Activated CD8-positive, alpha-beta memory T cell treated with anti-CD3 and anti-CD28 coated beads for 48 hours (primary cell): ENCODE measurements at regions not wholly inside any gene's neighbourhood (a gene's known extent, or its start where the extent isn't known, plus 50 kb on each side); places are given as distances from the start of the nearest gene placed in this dataset.

Source experiments
- DNase-seq, 3 experiments: peaks; one replicate each; pipeline ENCODE4 v3.0.0-alpha.2; 2020; ENCODE audit warnings: low read depth in 2 of 3, low spot score in 2 of 3

DNA sequence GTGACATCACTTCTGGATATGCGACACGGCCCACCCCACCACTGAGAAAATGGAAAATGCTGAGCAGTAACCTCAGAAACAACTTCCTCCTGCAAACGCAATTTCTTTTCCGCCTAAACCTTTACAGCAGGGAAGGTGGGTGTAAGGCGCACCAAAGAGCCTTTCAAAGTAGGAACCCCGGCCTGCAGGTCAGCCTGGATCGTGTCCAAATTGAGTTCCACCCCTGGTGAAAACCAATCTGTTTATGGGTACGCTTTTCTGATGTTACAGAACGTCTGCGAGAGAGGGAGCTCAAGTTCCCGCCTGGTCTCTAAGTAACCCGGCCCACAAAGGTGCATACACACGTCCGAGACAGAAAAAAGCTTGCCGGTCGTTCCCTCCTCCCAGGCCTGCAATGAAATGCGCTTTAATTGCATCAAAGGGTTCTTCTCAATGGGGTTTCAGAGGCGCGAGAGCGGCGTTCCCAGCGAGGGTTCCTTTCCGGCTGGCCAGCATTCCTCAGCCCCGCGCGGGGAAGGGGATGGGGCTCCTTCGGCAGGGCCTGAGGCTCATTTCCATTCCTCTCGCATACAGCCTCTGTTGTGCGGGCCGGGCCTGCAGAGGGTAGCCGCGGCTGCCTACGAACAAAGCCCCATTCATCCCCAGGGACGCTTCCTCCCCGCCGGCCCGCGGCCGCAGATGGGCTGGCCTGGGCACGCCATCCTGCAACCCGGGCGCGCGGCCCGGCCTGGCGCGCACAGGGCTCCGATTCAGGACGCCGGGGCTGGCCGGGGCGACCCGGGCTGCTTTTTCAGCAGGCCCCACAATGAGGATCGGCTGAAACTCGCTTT, 138.1 kb downstream of the TMCO5A start:
- no peak for DNase-seq

DNA sequence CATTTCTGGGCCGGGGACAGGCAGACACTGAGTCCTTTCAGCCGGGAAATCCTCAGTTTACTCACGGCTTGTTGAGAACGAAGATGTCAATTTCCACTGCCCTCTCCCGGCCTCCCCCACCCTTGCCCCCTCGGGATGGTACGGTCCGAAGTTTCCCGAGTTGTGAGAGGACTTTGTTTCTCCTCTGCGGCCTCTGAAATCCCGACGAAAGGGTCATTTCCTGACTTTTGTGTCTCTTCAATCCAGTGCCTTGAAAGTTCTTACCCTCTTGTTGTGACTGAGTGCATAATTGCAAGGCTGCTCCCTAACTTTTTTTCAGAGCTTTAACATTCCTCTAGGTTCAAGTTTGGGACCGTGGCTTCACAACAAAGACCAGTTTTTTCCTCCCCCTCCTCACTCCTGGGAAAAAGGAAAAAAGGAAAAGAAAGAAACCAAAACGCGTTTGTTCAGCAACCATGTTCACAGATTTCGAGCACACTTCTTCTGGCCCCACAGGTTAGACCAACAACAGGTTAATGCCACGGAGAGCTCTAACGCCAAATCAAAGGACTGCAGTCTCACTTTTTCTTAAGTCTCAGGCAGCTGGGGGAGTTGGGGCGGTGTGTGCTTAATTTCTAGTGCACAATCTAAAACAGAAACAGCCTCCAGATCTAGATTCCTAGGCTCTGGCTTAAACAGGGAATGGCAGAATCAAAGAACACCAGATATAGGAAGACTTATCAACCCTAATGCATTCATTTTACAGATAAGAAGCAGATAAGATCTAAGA, 138.9 kb downstream of the TMCO5A start:
- DNase-seq, result no peak

DNA sequence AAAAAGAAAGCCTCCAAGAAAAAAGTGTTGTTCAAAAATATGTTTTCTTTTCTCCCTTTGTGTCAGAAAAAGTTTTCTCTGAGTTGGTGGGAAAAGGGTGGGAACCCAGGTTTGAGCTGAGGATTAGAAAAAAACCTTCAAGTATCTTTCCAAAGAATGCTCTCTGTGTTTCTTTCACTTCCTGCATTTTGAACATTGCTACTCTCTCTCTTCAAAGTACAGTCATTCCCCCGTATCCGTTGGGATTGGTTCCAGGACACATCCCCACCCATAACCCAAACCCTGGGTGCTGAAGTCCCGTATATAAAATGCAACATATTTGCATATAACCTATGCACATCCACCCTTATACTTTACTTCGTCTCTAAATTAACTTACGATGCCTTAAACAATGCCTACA, 139.6 kb downstream of the TMCO5A start:
- no peak for DNase-seq

DNA sequence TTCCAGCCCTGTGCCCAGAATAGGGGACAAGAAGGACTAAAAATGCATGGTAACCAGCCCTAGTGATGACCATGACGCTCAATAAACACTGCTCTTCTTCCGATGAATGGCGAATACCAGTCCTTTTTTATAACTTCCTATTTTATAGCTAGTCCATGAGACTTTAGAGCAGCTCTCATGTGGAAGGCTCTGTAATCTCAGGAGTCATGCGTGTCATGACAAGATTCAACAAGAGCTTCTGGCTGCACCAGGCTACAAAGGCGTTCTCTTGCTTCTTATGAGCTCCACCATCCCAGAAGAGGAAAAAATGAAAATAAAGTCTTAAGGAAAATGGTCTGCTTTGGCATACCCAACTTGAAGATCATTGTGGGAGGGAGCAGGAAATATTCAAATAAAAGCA, 141.0 kb downstream of the TMCO5A start:
- DNase-seq, result no peak

DNA sequence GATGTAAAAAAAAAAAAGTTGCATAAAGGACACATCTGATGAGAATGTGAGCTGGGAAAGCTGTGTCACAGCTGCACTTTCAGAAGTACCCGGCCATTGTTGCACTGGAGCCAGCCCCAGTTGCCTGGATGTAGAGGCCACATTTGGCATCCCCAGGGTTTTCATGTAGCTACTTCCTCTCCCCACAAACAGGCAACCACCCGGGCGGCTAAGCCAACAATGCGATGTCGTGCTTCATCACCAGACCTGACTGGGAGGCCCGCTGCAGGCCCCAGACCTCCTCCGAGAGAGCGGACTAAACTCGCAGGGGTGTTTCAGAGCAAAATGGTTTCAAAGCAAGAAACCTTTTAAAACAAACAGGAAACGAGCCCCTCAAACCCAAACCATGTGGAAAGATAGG, 142.3 kb downstream of the TMCO5A start:
- DNase-seq, result no peak

DNA sequence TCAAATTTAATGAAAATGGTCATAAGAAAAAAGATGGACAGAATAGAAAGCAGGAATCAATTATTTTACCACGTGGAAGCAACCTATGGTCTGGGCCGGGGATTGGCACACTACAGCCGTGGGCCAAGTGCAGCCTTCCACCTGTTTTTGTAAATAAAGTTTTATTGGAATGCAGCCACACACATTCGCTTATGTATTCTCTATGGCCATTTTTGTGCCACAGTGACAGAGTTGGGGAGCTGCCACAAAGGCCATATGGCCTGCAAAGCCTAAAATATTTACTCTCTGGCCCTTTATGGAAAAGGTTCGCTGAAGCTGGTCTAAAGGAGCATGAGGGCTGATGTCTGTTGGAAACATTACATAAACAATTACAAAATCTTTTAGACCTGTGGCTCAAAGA, 144.8 kb downstream of the TMCO5A start:
- DNase-seq, result no peak

DNA sequence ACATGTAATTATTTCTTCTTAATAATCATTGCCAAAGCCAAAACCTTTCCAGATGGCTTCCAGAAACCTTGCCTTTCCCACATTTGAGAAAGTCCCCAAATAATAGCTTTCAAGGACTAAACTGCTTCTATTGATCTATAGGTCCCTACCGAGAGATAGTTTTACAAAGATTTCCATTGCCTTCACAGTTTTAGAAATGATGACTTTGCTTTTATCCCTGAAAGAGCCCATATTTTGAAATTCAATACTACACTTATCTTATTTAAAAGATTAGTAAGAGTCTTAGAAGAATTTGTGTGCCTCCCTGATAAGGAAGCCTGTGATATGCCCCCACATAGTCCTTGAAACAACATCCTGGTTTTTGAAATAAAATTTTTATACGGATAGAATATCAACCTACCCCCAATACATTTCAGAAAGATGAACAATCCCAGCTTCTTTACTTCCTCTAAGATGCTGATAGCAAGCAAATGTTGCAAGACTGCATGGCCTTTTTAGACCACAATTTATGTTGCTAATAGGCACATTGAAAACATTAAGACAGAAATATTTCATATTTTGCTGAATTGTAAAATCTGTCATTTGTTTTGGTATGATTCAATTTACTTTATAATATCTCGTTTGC, 146.3 kb downstream of the TMCO5A start:
- no peak for DNase-seq

DNA sequence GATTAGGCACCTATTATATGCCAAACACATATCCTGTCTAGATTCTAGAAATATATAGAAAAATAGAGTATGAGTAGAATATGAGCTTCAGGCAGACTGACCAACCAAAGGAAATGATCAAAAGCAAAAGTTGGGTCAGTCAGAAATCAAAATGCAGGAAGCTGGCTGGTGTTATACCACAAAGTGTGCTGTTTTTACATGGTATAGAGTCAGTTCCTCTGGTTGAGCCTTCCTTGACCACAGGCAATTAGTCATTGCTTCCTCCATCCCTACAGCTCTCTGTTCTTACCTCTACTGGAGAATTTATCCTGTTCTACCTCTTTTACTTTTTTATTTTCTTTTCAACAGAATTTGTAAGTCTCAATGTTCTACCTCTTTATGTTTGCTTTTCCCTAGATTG, 149.8 kb downstream of the TMCO5A start:
- DNase-seq, result no peak

DNA sequence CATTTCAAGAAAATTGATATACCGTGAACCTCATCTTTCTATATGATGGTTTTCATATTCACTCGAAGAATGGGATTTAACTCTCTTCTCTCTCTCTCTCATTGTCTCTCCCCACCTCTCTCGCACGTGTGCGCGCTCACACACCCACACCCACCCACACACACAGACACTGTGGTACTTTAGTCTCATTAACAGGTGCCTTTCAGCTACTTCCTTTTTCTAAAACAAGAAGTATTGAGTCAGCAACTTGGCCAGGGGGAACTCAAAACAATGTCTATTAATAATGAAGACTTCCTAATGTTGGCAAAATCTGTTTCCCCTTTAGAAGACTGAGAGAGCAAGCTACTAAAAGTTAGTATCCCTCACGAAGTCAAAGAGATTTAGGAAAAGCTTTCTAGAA, 150.7 kb downstream of the TMCO5A start:
- no peak for DNase-seq

DNA sequence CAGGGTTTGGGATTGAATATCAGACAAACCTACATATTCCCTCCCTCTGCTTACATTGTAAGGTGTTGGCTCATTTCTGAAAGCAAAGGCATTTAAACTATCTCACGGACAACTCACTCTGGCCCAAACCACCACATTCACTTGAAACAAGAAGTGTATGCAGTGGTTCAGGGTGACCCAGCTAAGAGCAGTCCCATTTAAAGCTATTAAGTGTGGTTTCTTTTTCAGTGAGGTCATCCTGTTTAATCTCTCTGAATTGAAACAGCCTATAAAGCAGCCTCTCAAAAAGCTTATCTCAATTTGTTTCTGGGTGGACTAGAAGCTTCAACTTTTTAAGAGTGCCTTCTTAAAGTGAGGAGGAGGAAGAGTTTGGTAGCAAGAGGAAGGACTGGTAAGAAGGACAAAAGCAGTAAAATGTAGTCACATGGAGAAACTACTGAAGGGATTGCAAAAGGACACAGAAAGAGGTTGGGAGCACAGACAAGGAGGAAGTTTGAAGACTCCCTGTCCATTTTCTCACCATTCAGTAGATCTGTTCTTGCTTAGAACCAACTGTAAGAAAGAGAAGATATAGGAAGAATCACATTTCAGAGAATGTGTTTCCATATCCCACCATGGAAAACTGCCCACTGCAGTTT, 151.6 kb downstream of the TMCO5A start:
- no peak for DNase-seq

DNA sequence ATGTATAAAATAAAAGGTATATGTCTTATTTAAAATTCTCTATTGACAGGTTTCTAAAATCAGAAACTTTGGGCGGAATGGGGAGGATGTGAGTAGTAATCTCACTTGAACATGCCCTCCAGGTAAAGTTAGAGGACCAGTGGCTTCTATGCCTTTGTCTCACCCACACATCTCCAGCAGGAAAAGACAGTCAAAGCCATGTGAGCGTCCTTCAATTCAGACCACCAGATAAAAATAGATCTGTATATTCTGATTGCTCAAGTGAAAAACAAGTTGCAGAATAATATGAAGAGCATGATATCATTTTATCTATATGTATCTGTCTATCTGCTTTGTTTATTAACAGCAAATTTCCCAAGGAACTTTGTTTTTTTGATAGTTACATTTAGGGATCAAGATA, 152.2 kb downstream of the TMCO5A start:
- DNase-seq, result no peak

DNA sequence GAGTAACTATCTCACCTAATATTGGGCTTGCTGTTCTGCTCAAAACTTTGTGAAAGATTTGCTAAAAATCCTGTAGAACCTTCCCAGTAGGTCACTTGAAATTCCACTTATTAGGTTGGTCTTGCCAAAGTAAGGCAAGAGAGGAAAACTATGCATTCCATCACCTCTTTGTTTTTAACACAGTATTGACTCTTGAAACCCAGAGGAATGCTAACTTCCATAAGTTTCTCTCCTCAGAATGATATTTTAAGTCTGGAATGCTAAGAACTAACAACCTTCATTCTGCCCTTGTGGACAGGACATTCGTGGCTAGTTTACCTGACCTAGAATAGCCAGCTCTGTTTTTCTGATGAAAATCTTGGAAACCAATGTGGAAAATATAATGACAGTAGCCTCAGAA, 154.5 kb downstream of the TMCO5A start:
- no peak for DNase-seq

DNA sequence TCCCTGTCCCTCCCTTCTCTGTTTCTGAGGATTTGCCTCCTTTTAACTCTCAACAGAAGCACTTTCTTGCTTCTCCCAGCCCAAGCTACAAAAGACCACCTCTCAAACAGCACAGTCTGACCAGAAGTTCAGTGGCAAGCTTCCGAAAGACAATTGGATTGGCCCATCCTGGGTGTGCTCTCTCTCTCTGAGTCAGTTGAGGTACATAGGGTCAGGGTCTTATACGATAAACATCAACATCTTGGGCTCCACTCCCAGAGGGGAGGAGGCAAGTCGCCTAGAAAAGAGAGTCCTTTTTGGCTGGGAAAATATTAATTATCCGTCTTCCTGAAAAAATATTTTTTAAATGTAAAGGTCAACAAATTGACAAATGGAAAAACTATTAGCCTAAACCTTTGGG, 155.8 kb downstream of the TMCO5A start:
- no peak for DNase-seq

DNA sequence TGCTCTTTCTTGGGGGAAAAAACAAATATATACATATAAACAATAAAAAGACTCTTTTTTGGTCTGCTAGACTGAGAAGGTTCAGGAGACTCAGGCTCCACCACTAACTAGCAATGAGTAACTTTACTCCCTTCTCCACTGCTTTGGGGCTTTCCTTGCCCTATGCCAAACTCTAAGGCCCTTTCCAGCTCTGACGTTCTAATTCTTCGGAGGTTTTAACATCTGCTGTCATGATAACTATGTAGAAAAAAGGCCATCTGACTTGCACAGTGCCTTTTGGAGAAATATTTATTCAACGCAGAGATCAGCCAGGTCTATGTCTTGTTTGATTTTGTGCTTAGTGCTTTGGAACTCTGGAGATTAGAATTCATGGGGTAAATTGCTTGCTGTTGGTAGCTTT, 156.2 kb downstream of the TMCO5A start:
- no peak for DNase-seq

DNA sequence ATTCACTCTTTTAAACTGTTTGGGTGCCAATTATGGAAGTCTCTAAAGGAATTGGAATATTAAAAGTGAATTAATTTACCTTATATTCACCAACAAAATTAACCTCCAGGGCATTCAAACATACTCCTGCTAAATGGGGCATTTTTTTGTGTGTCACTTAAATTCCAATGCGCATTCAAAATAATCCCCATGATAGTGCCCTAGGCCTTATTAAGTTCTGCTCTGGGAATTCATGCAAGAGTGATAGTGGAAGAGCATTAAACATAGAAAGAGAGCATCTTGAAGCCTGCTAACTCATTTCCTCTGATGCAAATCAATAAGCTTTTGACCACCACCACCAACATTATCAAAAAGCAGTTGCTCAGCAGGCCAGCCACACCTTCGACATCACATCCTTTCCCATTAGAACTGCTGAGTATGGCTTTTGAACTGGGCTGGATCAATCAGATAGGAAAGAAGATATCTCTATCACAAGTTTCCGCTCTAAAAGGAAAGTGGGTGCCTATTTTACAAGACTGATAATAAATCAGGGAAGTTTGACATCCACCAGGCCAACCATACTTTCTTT, 156.7 kb downstream of the TMCO5A start:
- DNase-seq, result no peak

DNA sequence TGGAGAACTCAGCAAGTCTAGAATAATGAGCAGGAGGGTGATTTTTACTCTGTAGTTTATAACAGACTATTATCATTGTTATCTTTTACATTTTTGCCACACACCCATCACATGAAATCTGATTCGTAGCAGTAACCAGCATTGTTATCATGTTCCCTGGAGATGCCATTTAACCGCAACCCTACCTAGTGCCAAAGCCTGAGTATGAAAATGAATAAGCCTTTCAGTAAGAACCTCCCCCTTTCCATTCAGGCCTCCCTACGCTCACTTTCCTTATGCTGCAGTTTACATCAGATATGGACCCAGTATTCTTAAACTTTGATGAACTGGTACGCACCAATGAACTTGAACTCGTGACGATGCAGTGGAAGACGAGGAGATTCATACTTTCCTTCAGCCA, 158.7 kb upstream of the SPRED1 start:
- no peak for DNase-seq

DNA sequence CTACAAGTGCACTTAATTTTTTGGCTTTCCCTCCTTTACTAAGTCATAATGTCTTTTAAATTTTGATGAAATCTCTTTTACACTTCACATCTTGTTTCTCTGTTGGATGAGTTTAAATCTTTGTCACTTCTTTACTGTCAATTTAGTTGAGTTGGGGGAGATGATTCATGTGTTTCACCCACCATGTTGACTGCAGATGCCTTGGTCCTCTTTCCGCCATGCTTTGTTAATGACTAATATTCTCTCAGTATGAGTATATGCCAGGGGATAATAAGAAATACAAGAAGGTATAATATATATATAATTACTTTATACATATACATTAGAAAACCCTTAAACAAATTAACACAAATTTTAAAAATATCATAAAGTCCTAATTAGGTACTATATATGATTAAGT, 149.7 kb upstream of the SPRED1 start:
- no peak for DNase-seq

DNA sequence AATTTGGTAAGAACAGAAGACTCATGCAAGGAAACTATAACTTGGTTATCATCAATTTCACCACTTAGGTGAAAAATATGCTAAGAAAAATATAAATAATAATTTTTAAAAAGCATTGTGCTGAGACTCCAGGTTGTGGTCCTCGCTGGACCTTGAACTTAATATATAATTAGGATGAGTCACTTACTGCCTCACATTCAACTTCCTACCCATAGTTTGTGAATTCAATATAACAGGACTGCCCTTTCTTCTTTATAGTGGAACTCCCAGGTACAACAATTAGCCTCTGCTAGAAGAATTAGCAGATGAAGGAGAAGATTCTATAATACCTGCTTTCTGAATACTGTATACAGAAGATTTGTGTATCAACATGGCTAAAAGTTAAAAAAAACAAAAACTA, 149.1 kb upstream of the SPRED1 start:
- DNase-seq, result no peak

DNA sequence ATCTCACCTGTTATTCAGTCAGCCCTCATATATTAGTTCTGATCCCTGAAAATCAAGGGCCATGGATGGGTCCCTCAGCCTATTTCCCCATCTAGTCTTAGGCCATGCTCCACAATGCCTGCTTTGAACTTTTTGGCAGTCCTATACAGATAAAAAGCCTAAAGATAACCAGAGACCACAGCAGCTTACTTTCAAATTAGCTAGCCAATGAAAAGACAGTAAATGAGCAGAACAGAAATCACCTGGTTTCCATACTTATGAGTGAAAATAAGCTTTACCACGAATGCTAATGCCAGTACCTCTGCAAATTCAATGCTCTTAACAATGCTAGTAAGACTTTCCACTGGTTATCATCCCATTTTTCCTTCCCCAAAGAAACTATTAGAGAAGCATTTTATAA, 141.6 kb upstream of the SPRED1 start:
- no peak for DNase-seq

DNA sequence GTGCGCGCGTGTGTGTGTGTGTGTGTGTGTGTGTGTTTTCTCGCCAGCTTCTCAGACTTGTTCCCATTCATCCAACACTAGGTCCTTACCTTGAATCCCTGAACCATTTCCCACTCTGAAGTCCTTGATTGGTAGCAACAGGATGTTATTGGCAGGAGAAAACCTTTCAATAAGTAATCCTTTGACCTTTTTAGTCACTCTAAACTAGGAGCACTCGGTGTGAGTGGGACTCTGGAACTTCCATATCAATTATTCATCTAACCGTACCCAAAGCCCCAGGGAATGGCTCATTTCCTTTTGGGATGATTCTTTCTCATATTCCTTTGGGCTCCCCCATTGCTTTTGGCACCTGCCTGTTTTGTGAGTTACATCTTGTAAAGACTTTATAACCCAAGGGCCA, 140.2 kb upstream of the SPRED1 start:
- DNase-seq, result no peak

DNA sequence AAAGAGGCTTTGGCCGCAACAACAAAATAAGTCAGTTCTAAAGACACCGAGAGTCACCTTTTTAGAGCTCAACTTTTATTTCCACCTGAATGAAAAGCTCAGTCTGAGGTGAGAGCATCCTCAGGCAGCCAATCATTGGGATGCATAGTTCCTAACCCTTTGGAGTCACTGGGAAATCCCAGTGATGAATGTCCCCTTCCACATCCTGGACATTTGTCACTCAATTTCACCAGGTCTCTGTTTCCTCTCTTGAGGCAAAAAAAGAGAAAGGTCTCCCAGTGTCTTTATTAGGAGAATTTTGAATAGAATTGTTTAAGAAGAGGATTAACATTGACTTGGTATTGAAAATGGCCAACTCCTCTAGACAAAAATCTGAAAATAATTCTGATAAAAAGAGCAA, 137.5 kb upstream of the SPRED1 start:
- no peak for DNase-seq
